HG02885 (cell line): ENCODE measurements at regions not wholly inside any gene's neighbourhood (a gene's known extent, or its start where the extent isn't known, plus 50 kb on each side); places are given as distances from the start of the nearest gene placed in this dataset.

Source experiments
- ATAC-seq: cut with Tn5 transposase; IDR thresholded peaks from one replicate; pipeline ENCODE4 v1.9.1; 2021; ENCODE audit warnings: mild to moderate bottlenecking; ENCODE audit not compliant: unreplicated experiment, poor library complexity

DNA sequence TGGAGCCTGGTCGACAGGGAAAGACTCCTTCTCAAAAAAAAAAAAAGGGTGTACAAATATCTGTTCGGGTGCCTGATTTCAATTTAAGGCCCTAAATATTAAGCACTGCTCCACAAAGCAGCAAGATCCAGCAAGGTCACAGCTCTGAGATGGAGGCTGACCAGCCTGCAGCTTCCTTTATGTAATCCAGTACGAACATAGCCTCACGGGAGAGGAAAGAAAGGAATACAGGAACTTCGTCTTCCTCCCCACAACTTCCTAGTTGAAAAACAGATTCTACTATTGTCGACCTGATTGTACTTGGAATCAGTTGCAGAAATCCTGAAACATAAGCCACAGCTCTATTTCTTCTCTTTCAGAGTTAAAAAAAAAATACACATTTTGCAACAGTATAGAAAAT, 53.5 kb upstream of the TBC1D9 start:
- no peak for ATAC-seq

DNA sequence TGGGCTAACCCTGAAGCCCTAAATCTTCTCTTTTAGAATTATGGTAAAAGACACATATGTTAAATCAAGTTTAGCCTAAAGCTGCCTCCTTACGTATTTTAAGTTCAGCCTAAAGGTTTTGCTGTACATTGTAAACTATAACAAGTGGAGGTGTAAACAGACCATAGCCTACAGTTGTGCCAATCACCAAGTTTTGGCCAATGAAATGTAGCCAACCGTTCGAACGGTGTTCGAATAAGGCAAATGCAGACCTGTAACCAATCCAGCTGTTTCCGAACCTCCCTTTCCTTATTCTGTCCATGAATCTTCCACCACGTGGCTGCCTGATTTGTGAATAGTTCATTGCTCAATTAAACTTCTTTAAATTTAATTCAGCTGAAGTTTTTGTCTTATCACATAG, 52.1 kb upstream of the TBC1D9 start:
- peak; percentile 7 for ATAC-seq

DNA sequence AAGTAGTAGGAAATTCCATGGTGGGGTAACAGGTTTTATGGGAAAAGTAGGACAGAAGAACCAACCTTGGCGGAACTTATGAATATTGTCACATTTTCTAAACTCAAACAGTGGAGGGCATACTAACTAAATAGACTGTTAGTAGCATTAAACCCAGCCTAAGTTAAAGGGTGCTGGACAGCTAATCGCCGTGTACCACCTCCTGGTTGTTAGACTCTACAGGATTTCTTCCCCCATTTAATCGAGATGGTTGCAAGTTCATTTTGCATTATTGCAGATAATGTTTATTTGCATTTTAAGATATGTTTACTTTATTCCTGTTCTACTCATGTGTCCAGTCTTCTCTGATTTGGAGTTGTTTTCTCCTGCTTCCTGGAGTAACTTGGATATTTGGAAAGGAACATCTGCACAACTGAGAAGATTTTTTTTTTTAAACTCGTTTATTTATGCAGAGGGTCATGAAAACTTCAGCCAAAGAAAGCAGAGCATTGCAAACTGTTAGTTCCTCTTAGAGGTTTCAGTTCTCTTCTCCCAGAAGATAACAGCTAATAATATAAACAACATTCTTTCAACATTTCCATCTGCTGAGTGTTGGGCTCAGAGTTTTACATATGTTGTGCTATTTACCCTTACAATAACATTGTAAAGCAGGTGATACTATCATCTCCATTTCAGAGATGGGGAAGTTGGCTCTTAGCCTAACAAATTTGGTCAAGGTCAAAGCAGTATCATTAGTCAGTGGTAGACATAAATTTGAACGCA, 51.5 kb upstream of the TBC1D9 start:
- peak; percentile 86 for ATAC-seq

DNA sequence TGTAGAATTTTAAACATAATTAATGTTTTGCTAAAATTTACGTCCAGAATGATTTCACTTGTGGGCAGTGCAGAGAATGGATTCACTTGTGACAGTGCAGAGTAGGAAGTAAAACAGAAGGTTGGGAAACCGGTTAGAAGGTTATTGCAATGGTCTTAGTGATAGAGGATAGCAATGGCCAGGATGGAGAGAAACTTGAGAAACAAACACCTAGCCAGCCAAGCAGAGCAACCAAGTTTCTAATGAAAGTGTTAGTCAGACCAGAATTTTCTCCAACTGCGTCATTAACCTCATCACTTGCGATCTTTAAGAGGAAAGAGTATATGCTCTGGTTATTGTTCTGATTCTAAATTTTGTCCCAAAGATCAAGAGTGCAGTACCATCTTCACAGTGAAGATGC, 50.0 kb upstream of the TBC1D9 start:
- ATAC-seq: peak; percentile 71
